Peyer's patch (tissue), 4 donors: ENCODE measurements at regions not wholly inside any gene's neighbourhood (a gene's known extent, or its start where the extent isn't known, plus 50 kb on each side); places are given as distances from the start of the nearest gene placed in this dataset.
A peak's percentile ranks its signal among the peaks of the same experiment; 100 is the strongest.

ENCODE experiments used
- DNase-seq, 3 donors: peaks; one replicate each; pipeline ENCODE4 v3.0.0-alpha.2; 2017 to 2019
- H3K27ac ChIP-seq, 4 donors: fragments of 200-600 bp; sonication (generic); one replicate each; pipeline ENCODE4 v1.5.1; 2016 to 2019
- H3K27me3 ChIP-seq, 2 donors: fragments of 200-600 bp; sonication (generic); one replicate each; pipeline ENCODE4 v1.5.1; 2019
- H3K36me3 ChIP-seq, 3 donors: fragments of 200-600 bp; sonication (generic); one replicate each; pipeline ENCODE4 v1.5.1; 2016 to 2019
- H3K4me1 ChIP-seq, 4 donors: fragments of 200-600 bp; sonication (generic); one replicate each; pipeline ENCODE4 v1.5.1; 2016 to 2019
- H3K4me3 ChIP-seq, 4 donors: fragments of 200-600 bp; sonication (generic); 1 replicate in 3 of 4; 2 replicates in 1 of 4; pipeline ENCODE4 v1.5.1; 2016 to 2019; ENCODE audit warnings: mild to moderate bottlenecking in 1 of 4
- H3K9me3 ChIP-seq, 4 donors: fragments of 200-600 bp; sonication (generic); one replicate each; pipeline ENCODE4 v1.5.1; 2016 to 2019; ENCODE audit warnings: mild to moderate bottlenecking in 1 of 4
- POLR2A ChIP-seq, 2 donors: fragments of 450-650 bp; IDR thresholded peaks; one replicate each; pipeline ENCODE4 v1.5.1; 2017; ENCODE audit warnings: antibody characterized with exemption in 2 of 2, mild to moderate bottlenecking in 2 of 2, moderate library complexity in 2 of 2
- TF ChIP-seq, protein P1 (sequence below), 6 experiments: fragments of 450-650 bp in 4 of 6; fragments of 200-600 bp in 2 of 6; sonication (generic) in 1 of 6; IDR thresholded peaks; one replicate each; pipeline ENCODE4 v1.5.1; 2017 to 2019; ENCODE audit warnings: antibody characterized with exemption in 6 of 6, mild to moderate bottlenecking in 3 of 6, moderate library complexity in 1 of 6

DNA sequence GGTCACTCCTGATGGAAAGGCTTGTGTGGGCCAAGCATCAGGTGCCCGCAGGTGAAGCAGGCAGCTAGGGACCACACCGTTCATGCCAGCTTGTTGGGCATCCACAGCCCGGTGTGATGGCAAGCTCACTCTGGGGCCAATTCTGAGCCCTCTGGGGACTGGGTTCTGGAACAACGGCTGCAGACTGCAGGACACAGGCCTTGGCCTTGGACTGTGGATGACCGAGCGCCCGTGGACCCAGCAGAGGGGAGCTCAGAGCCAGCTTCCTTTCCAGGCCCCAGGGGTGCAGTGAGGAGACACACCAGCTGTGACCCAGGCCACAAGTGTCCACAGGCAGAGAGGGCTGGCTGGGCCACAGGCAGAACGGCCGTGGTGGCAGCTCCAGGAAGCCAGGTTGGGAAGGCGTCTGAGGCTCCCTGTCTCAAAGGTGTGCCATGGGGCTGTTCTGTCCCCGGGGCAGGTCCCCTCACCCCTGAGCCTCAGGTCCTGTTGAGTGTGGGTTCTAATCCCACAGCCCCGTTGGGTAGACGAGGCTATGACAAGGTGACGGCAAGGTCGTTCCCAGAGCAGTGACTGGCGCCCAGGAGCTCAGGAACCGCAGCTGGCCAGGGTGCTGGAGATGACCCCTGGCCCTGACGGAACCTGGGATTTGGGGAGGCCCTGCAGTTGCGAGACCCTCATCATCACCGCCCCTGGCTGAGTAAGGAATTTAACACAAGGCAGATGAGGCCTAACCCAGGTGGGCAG, 1079.4 kb downstream of the BRD1 start:
- TF ChIP-seq, protein P1, sequence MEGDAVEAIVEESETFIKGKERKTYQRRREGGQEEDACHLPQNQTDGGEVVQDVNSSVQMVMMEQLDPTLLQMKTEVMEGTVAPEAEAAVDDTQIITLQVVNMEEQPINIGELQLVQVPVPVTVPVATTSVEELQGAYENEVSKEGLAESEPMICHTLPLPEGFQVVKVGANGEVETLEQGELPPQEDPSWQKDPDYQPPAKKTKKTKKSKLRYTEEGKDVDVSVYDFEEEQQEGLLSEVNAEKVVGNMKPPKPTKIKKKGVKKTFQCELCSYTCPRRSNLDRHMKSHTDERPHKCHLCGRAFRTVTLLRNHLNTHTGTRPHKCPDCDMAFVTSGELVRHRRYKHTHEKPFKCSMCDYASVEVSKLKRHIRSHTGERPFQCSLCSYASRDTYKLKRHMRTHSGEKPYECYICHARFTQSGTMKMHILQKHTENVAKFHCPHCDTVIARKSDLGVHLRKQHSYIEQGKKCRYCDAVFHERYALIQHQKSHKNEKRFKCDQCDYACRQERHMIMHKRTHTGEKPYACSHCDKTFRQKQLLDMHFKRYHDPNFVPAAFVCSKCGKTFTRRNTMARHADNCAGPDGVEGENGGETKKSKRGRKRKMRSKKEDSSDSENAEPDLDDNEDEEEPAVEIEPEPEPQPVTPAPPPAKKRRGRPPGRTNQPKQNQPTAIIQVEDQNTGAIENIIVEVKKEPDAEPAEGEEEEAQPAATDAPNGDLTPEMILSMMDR (IDR thresholded peaks at IDR 0.05): no peak
- TF ChIP-seq POLR2A (IDR thresholded peaks at IDR 0.05): no peak
- Histone ChIP-seq H3K27me3 (no peaks in the 10 kb centered on the region), H3K27ac (no peak overlapping the region), H3K4me3 (no peak overlapping the region), H3K4me1 (no peaks in the 10 kb centered on the region), H3K36me3 (no peaks in the 10 kb centered on the region), H3K9me3 (no peaks in the 10 kb centered on the region)
- peak in 2 of 3 donors; percentile 13 to 46 for DNase-seq

DNA sequence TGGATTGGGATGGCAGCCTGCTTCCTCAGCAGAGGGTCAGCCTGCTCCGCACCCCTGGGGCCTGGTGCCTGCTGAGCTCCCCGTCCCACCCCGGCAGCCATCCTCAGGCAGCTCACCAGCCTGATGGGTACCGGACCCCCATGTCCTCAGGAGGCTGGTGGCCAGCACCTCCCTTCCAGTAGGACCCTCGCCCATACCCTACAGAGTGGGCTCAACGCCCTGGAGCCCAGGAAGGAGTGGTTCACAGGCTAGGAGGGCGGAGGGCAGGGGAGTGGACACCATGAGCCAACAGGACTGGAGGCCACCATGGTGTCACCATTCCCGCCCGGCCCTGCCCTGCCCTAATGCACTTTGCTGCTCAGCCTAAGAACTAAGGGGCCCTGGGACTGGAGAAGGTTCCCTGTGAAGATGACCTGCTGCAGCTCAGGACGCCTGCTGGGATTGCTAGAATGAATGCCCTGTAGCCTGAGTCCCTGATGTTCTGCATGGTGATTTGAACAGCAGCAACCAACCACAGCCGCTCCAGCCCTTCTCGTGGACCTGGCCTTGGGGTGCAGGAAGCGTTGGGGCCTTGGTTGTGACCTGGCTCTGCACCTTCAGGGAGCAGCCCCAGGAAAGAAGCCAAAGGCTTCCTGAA, 1080.8 kb downstream of the BRD1 start:
- no peak overlapping the region for H3K4me3 ChIP-seq
- H3K9me3 ChIP-seq: no peaks in the 10 kb centered on the region
- no peaks in the 10 kb centered on the region for H3K27me3 ChIP-seq
- TF ChIP-seq, protein P1 (IDR thresholded peaks at IDR 0.05): no peak
- no peak for TF ChIP-seq POLR2A (IDR thresholded peaks at IDR 0.05)
- no peaks in the 10 kb centered on the region for H3K36me3 ChIP-seq
- no peaks in the 10 kb centered on the region for H3K4me1 ChIP-seq
- DNase-seq: peak in 2 of 3 donors; percentile 3 to 34
- no peak overlapping the region for H3K27ac ChIP-seq

DNA sequence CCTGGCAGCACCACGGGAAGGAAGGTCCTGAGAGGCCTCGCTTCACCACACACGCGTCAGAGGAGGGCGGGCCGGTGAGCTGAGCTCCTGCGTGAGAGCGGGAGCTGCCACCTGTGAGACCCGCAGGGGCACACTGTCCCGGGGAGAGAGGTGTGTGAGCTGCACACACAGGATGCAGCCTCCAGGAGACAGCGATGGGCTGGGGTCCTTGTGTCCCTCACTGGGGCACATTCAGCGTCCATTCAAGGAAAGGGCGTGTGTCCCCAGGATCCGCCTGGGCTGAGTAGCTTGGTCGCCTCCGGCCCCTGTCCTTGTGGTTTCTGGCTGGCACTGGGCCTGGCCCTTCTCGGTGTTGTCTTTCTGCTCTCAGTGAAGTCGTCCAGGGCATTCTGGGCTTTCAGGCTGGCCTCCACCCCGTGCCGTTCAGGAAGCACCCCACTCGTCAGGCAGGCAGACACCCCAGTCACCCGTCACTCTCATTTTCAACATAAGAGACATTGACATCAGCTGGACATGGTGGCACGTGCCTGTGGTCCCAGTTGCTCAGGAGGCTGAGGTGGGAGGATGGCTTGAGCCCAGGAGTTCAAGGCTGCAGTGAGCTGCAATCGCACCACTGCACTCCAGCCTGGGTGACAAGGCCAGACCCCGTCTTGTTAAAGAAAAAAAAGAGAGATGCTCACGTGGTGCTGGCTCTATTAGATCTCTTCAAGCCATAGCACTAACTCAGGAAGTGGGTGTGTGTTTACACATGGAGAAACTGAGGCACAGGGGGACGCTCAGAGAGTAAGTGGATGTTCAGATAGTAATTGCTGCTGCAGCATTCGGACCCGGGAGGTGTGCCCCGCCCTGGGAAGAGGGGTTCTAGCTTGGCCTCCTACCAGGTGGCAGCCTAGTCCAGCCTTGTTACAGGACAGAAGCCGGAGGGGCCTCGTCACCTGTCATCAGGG, 1081.6 kb downstream of the BRD1 start:
- peak in 1 of 3 donors; percentile 3 for DNase-seq
- TF ChIP-seq, protein P1 (IDR thresholded peaks at IDR 0.05): no peak
- no peak for TF ChIP-seq POLR2A (IDR thresholded peaks at IDR 0.05)
- H3K27me3 ChIP-seq: no peaks in the 10 kb centered on the region

GRCh38 chr22:48744967-48745841, 1082.5 kb downstream of the BRD1 start:
- H3K36me3 ChIP-seq: no peaks in the 10 kb centered on the region
- H3K4me3 ChIP-seq: no peak overlapping the region
- H3K4me1 ChIP-seq: no peaks in the 10 kb centered on the region
- no peak overlapping the region for H3K27ac ChIP-seq
- no peak for TF ChIP-seq POLR2A (IDR thresholded peaks at IDR 0.05)
- TF ChIP-seq, protein P1 (IDR thresholded peaks at IDR 0.05): no peak
- H3K27me3 ChIP-seq: no peaks in the 10 kb centered on the region
- DNase-seq: peak in 1 of 3 donors; percentile 25
- H3K9me3 ChIP-seq: no peaks in the 10 kb centered on the region

More for the DNA sequence above, 1081.6 kb downstream of the BRD1 start:
- H3K9me3 ChIP-seq: no peaks in the 10 kb centered on the region
- no peak overlapping the region for H3K4me3 ChIP-seq
- H3K4me1 ChIP-seq: no peaks in the 10 kb centered on the region
- no peak overlapping the region for H3K27ac ChIP-seq
- no peaks in the 10 kb centered on the region for H3K36me3 ChIP-seq

DNA sequence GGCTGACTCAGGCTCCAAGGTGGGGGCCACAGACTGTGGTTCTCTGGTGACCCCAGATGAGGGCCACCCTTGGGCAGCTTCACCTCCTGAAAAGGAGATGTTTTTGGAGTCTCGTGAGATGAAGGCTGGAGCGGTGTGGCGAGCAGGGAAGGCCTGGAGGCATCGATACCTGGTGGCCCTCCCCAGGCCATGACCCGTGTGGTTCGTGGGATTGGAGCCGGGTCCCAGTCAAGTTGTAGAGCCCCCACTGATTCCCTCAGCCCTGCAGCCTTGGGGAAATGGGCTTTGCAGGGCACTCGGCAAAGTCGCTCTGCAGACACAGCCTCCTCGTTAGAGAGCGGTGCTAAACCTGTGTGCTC, 1083.4 kb downstream of the BRD1 start:
- no peaks in the 10 kb centered on the region for H3K9me3 ChIP-seq
- H3K4me3 ChIP-seq: no peak overlapping the region
- H3K27ac ChIP-seq: no peak overlapping the region
- no peaks in the 10 kb centered on the region for H3K36me3 ChIP-seq
- H3K27me3 ChIP-seq: no peaks in the 10 kb centered on the region
- H3K4me1 ChIP-seq: no peaks in the 10 kb centered on the region
- DNase-seq: peak in 1 of 3 donors; percentile 33
- TF ChIP-seq, protein P1 (IDR thresholded peaks at IDR 0.05): no peak
